ENCODE measurements at regions not wholly inside any gene's neighbourhood (a gene's known extent, or its start where the extent isn't known, plus 50 kb on each side); places are given as distances from the start of the nearest gene placed in this dataset.

GRCh38 chr9:108283696-108284095 lies 572.1 kb downstream of the ACTL7B start:
- Mint-ChIP-seq H3K4me1 (no peaks in the 10 kb centered on the region), H3K9me3 (peaks cover 5% of the 10 kb centered on the region), H3K27me3 (no peaks in the 10 kb centered on the region), H3K4me3 (no peak overlapping the region), H3K27ac (no peak overlapping the region), H3K36me3 (ENCODE audit: low read depth) (no peaks in the 10 kb centered on the region)
- no peak for DNase-seq
- no peak for ATAC-seq

GRCh38 chr9:108282872-108283271 lies 572.9 kb downstream of the ACTL7B start:
- Mint-ChIP-seq H3K27ac (no peak overlapping the region), H3K36me3 (ENCODE audit: low read depth) (no peaks in the 10 kb centered on the region), H3K9me3 (peaks cover 5% of the 10 kb centered on the region), H3K27me3 (no peaks in the 10 kb centered on the region), H3K4me3 (no peak overlapping the region), H3K4me1 (no peaks in the 10 kb centered on the region)
- DNase-seq (no peak), ATAC-seq (no peak)

GRCh38 chr9:108281696-108282095 lies 574.1 kb downstream of the ACTL7B start:
- Mint-ChIP-seq H3K27me3 (no peaks in the 10 kb centered on the region), H3K36me3 (ENCODE audit: low read depth) (no peaks in the 10 kb centered on the region), H3K9me3 (peaks cover 5% of the 10 kb centered on the region), H3K4me1 (no peaks in the 10 kb centered on the region), H3K4me3 (no peak overlapping the region), H3K27ac (no peak overlapping the region)
- no peak for ATAC-seq
- DNase-seq: no peak

- Mint-ChIP-seq H3K27me3 (no peaks in the 10 kb centered on the region), H3K4me1 (no peaks in the 10 kb centered on the region), H3K36me3 (ENCODE audit: low read depth) (no peaks in the 10 kb centered on the region), H3K27ac (no peak overlapping the region), H3K9me3 (peaks cover 10% of the 10 kb centered on the region), H3K4me3 (no peak overlapping the region)
- DNase-seq (no peak), ATAC-seq (no peak)
Measured at GRCh38 chr9:108278341-108278740, 577.4 kb downstream of the ACTL7B start.

- ATAC-seq (no peak), DNase-seq (no peak)
- Mint-ChIP-seq H3K27ac (no peak overlapping the region), H3K9me3 (peaks cover 10% of the 10 kb centered on the region), H3K27me3 (no peaks in the 10 kb centered on the region), H3K4me3 (no peak overlapping the region), H3K4me1 (no peaks in the 10 kb centered on the region), H3K36me3 (ENCODE audit: low read depth) (no peaks in the 10 kb centered on the region)
Measured at GRCh38 chr9:108277216-108277615, 578.6 kb downstream of the ACTL7B start.

- DNase-seq (no peak), ATAC-seq (no peak)
- H3K4me1 Mint-ChIP-seq: no peaks in the 10 kb centered on the region
- H3K36me3 Mint-ChIP-seq (ENCODE audit: low read depth): no peaks in the 10 kb centered on the region
- H3K9me3 Mint-ChIP-seq: peaks cover 14% of the 10 kb centered on the region
- H3K27ac Mint-ChIP-seq: no peak overlapping the region
- no peaks in the 10 kb centered on the region for H3K27me3 Mint-ChIP-seq
- no peak overlapping the region for H3K4me3 Mint-ChIP-seq
Measured at GRCh38 chr9:108275906-108276305, 579.9 kb downstream of the ACTL7B start.

GRCh38 chr9:108274971-108275370 lies 580.8 kb downstream of the ACTL7B start:
- ATAC-seq: no peak

GRCh38 chr9:108273988-108274387 lies 581.8 kb downstream of the ACTL7B start:
- Mint-ChIP-seq H3K4me1 (no peaks in the 10 kb centered on the region), H3K9me3 (peaks cover 10% of the 10 kb centered on the region), H3K27ac (no peak overlapping the region), H3K27me3 (no peaks in the 10 kb centered on the region), H3K4me3 (no peak overlapping the region), H3K36me3 (ENCODE audit: low read depth) (no peaks in the 10 kb centered on the region)
- ATAC-seq (no peak), DNase-seq (no peak)

More at GRCh38 chr9:108274971-108275370, 580.8 kb downstream of the ACTL7B start:
- H3K27me3 Mint-ChIP-seq: no peaks in the 10 kb centered on the region
- H3K27ac Mint-ChIP-seq: no peak overlapping the region
- H3K36me3 Mint-ChIP-seq (ENCODE audit: low read depth): no peaks in the 10 kb centered on the region
- no peaks in the 10 kb centered on the region for H3K4me1 Mint-ChIP-seq
- DNase-seq: no peak
- peaks cover 14% of the 10 kb centered on the region for H3K9me3 Mint-ChIP-seq
- H3K4me3 Mint-ChIP-seq: no peak overlapping the region

- no peak for DNase-seq
- no peaks in the 10 kb centered on the region for H3K27me3 Mint-ChIP-seq
- H3K27ac Mint-ChIP-seq: no peak overlapping the region
- peaks cover 10% of the 10 kb centered on the region for H3K9me3 Mint-ChIP-seq
- H3K4me1 Mint-ChIP-seq: no peaks in the 10 kb centered on the region
- no peaks in the 10 kb centered on the region for H3K36me3 Mint-ChIP-seq (ENCODE audit: low read depth)
- ATAC-seq: no peak
- no peak overlapping the region for H3K4me3 Mint-ChIP-seq
Measured at GRCh38 chr9:108272349-108272899, 583.4 kb downstream of the ACTL7B start.

GRCh38 chr9:108271646-108272348 lies 584.0 kb downstream of the ACTL7B start:
- Mint-ChIP-seq H3K4me1 (no peaks in the 10 kb centered on the region), H3K4me3 (no peak overlapping the region), H3K27me3 (no peaks in the 10 kb centered on the region), H3K27ac (no peak overlapping the region), H3K36me3 (ENCODE audit: low read depth) (no peaks in the 10 kb centered on the region), H3K9me3 (peaks cover 10% of the 10 kb centered on the region)
- no peak for DNase-seq
- ATAC-seq: no peak

GRCh38 chr9:108271236-108271635 lies 584.5 kb downstream of the ACTL7B start:
- Mint-ChIP-seq H3K9me3 (peaks cover 10% of the 10 kb centered on the region), H3K4me1 (no peaks in the 10 kb centered on the region), H3K4me3 (no peak overlapping the region), H3K27me3 (no peaks in the 10 kb centered on the region), H3K36me3 (ENCODE audit: low read depth) (no peaks in the 10 kb centered on the region), H3K27ac (no peak overlapping the region)
- ATAC-seq (no peak), DNase-seq (no peak)

- H3K27me3 Mint-ChIP-seq: no peaks in the 10 kb centered on the region
- no peak overlapping the region for H3K27ac Mint-ChIP-seq
- no peaks in the 10 kb centered on the region for H3K4me1 Mint-ChIP-seq
- H3K4me3 Mint-ChIP-seq: no peak overlapping the region
- no peak for DNase-seq
- no peaks in the 10 kb centered on the region for H3K36me3 Mint-ChIP-seq (ENCODE audit: low read depth)
- peaks cover 10% of the 10 kb centered on the region for H3K9me3 Mint-ChIP-seq
- no peak for ATAC-seq
Measured at GRCh38 chr9:108270561-108270960, 585.2 kb downstream of the ACTL7B start.

GRCh38 chr9:108270051-108270450 lies 585.7 kb downstream of the ACTL7B start:
- H3K4me3 Mint-ChIP-seq: no peak overlapping the region
- ATAC-seq: no peak
- no peak overlapping the region for H3K27ac Mint-ChIP-seq
- H3K9me3 Mint-ChIP-seq: peaks cover 5% of the 10 kb centered on the region
- no peaks in the 10 kb centered on the region for H3K36me3 Mint-ChIP-seq (ENCODE audit: low read depth)
- no peaks in the 10 kb centered on the region for H3K4me1 Mint-ChIP-seq
- no peak for DNase-seq
- H3K27me3 Mint-ChIP-seq: no peaks in the 10 kb centered on the region

GRCh38 chr9:108269371-108269770 lies 586.4 kb downstream of the ACTL7B start:
- Mint-ChIP-seq H3K27ac (no peak overlapping the region), H3K4me3 (no peak overlapping the region), H3K27me3 (no peaks in the 10 kb centered on the region), H3K36me3 (ENCODE audit: low read depth) (no peaks in the 10 kb centered on the region), H3K4me1 (no peaks in the 10 kb centered on the region), H3K9me3 (peaks cover 5% of the 10 kb centered on the region)
- DNase-seq (no peak), ATAC-seq (no peak)

GRCh38 chr9:108265065-108265464 lies 590.7 kb downstream of the ACTL7B start:
- H3K27ac Mint-ChIP-seq: no peak overlapping the region
- H3K36me3 Mint-ChIP-seq (ENCODE audit: low read depth): no peaks in the 10 kb centered on the region
- no peak overlapping the region for H3K4me3 Mint-ChIP-seq
- H3K4me1 Mint-ChIP-seq: no peaks in the 10 kb centered on the region
- ATAC-seq (no peak), DNase-seq (no peak)
- no peaks in the 10 kb centered on the region for H3K27me3 Mint-ChIP-seq
- no peaks in the 10 kb centered on the region for H3K9me3 Mint-ChIP-seq
